DND-41 (cell line): ENCODE measurements at regions not wholly inside any gene's neighbourhood (a gene's known extent, or its start where the extent isn't known, plus 50 kb on each side); places are given as distances from the start of the nearest gene placed in this dataset.

Experiments used
- CTCF ChIP-seq: IDR thresholded peaks from 2 replicates; pipeline ENCODE4 v1.5.1; 2012; ENCODE audit warnings: borderline replicate concordance, low read length, moderate library complexity, mild to moderate bottlenecking; ENCODE audit not compliant: poor library complexity, severe bottlenecking; ENCODE audit errors: extremely low read depth
- EZH2 ChIP-seq: IDR thresholded peaks from 3 replicates; pipeline ENCODE4 v1.6.1; 2012; ENCODE audit warnings: borderline replicate concordance, low read depth, mild to moderate bottlenecking, moderate library complexity, low read length, inconsistent platforms; ENCODE audit not compliant: severe bottlenecking

GRCh38 chr3:30438126-30438525 is 168.3 kb upstream of the TGFBR2 start:
- TF ChIP-seq CTCF (no peak), EZH2 (no peak)
